HG03457 (cell line): ENCODE measurements at regions not wholly inside any gene's neighbourhood (a gene's known extent, or its start where the extent isn't known, plus 50 kb on each side); places are given as distances from the start of the nearest gene placed in this dataset.
"Not testable (repeated sequence)": the region's sequence is repeated elsewhere in the genome, so short reads cannot be mapped to it uniquely, and the experiment has no call there.

ENCODE experiments used
- ATAC-seq: cut with Tn5 transposase; IDR thresholded peaks from one replicate; pipeline ENCODE4 v1.9.1; 2021; ENCODE audit warnings: moderate number of reproducible peaks; ENCODE audit not compliant: unreplicated experiment

DNA sequence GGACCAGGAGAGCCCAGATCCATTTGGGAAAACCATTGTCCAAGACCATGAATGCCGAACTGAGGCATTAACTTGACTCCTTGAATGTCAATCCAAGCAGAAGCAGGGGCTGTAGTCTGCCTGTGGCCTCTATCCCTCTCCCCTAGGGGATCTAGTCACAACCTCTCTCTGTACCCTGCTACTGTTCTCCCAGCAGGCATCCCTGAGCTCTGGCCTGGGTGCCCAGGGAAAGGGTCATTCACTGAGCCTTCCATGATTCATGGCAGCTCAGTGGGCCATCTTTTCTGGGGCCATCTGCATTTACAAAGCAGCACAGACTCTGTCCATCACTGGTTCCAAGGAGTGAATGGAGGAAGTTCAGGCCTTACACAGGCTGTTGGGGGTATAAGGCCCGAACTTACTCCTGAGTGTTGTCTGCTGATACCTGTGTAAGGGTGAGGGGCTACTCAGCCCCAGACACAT is 151.8 kb downstream of the ZFP36L2 start:
- no peak for ATAC-seq

DNA sequence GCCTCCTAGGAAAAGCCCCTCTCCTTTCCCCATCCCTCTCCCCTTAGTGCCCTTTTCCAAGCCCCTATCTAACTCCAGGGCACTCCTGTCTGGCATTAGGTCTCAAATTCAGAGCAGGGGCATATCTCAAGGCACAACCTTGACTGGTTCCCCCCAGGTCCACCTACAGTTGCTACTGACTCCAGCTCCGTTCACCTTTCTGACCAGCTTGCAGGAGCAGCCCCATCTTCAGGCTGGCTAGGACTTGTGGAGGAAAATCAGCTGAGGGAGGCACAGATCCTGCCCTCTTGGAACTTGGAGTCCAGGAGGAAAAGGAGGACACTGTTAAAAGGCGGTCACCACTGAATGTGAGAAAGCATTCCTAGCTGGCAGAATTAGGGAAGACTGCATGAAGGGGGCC is 152.4 kb downstream of the ZFP36L2 start:
- no peak for ATAC-seq

DNA sequence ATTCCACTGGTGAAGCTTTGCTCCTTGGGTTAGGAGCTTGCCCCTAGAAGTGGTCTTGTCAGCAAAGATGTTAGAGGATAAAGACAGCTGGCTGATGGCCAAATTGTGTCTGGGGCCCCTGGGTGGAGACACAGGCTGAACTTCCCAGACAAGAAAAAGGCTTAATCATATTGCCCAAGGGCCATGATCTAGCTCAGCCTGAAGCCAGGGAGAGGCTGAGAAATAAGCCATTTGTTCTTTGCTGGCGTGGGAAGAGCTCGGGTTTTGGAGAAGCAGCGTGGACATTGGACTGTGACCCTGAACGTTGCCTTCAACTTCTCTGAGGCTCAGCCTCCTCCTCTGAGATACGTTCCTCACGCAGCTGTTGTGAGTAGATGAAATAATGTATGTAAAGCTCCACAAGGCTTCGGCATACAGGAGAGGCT is 153.0 kb downstream of the ZFP36L2 start:
- no peak for ATAC-seq

DNA sequence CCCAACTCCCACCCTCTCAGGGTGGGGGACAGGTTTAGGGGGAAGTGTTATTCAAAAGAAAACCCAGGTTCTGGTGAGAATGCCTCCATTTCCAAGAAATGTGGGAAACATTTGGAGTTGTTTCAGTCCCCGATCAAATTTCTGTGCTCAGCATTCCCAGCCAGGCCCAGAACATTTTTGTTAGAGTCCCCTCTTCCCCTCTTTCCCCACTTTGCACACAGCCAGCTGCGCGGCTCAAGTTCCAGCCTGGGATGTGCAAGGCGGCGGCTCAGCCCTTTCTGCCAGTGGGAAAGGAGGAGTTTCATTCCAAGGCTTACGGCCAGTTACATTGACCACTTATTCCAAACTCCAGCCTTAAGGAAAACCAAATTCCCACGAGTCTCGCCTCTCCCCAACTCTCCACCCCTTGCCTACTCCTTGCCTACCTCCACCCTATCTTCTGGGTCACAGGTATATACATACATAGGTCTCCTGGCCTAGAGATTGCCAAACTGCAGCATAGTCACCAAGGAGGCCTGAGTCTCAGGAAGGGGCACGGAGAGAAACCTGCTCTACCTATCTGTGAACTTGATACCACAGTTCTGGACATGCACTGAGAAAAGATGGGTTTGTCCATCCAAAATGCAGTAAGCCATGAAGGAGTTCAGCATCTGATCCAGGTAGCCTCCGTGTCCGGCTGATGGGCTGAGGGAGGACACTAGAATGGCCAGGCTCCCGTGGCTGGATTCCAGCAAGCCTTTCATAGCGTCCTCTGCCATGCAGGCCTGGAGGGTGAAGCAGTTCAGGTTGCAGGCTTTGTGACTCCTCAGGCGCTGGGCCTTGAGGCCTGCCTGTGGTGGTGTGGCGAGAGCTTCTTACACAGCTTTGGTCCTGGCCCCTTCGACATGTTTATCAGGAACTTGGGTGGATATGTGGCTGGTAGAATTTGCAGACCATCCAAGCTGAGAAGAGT is 154.5 kb downstream of the ZFP36L2 start:
- ATAC-seq = no peak

DNA sequence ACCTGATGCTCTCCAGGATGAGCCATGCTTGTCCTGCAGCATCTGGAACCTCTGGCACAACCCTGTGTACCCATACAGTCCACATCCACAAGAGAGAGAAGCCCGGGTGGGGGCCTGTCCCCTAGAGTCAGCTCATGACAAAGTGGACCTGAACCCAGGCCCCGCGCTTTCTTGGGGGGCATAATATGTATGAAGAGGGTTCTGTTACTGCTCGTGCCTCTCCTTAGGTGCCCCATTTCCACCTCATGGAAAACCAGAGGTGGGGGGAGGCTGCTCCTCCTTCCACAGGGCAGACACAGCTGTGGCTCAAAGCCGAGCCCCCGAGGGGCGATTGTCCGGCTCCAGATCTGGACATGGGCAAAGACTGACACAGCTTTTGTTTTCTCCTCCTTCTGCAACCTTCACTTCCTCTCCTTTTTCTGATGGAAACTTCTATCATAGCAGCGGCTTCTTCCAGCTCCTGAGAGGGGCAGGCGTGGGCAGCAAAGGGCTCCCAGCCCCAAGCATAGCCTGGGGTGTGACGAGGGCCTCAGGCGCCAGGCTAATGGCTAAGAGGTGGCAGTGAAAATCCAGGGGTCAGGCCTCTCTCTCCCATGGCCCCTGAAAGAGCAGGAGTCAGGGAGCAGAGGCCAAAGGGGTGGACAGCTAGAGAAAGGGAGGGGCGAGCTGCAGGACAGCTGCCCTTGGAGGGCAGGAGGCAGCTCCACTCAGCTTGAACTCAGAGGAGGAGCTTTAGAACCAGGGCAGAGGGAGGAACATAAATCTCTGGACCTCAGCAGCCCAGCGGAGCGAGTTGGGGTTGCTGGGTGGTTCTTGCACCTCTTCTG is 155.5 kb downstream of the ZFP36L2 start:
- no peak for ATAC-seq

DNA sequence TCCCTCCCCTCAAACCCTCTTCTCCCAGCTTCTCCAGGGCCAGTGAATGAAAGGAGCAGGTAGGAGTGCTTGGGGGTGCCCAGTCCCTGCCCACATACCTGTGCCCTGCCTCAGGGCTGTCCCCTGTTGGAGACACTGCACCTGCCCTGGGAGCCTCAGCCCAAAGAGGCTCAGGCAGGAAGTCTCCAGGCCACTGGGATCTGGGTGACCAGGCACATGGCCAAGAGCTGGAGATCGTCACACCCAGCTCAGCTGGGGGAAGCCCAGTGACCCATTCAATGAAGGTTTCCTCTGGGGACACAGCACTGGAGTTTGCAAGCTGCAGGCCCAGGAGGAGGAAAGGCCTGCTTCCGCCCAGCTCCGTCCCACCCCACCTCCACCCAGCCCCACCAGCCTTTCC is 156.4 kb downstream of the ZFP36L2 start:
- no peak for ATAC-seq

DNA sequence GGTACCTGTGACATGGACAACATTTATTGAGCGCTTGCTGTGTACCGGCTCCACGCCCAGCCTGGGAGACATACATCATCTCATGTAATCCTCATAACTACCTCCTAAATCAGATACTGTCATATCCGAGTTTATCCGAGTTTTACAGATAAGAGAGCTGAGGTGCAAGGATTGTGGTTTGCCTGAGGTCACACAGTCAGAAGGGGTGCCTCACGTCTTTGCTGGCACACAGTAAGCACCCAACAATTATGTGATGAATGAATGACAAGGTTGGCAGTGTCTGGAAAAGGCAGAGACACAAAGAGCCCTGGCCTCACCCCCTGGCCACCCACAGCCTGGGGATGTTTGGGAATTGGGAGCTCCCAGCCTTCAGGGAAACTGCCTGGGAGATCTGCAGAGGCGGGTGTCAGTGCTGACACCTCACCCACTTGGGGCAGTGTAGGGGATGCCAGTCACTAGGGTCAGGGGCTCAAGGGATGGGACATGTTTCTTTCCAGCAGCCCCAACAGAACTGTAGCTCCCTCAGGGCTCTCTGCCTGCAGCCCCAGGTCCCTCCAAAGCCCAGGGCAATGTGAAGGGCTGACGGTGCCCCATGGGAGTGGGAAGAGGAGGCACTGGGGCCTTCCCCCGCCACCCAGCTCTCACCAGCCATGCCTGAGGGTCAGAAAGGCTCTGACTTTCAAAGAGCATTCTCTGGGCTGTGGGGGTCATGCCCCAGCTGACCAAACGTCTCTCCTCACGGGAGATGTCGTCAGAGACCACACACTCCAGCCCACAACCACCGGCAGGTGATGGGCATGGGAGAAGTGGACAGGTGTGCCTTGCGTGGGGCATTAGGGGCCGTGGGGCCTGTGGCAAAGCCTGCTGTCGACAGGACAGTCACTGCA is 157.5 kb downstream of the ZFP36L2 start:
- ATAC-seq = no peak

DNA sequence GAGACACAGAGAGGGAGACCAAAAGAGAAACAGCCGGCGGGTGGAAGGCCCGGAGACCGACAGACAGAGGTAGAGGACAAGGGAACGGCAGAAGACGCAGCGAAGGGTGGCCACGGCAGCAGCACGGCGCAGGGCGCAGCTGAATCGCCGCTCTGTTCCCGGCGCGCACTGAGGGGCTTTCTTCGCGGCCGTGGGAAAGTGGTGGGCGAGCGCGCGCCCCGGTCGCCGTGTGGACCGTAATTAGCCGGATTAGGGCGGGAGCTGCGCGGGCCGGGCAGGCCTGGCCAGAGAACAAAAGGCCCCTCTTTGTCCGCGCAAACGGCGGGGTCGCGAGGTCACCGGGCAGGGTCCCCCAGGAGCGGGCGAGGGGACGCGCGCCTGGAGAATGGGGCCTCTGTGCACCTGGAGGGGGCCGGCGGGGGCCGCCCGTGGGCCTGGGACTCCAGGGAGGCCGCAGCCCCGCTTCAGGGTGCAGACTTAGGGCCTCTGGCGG is 158.3 kb downstream of the ZFP36L2 start:
- ATAC-seq = no peak

DNA sequence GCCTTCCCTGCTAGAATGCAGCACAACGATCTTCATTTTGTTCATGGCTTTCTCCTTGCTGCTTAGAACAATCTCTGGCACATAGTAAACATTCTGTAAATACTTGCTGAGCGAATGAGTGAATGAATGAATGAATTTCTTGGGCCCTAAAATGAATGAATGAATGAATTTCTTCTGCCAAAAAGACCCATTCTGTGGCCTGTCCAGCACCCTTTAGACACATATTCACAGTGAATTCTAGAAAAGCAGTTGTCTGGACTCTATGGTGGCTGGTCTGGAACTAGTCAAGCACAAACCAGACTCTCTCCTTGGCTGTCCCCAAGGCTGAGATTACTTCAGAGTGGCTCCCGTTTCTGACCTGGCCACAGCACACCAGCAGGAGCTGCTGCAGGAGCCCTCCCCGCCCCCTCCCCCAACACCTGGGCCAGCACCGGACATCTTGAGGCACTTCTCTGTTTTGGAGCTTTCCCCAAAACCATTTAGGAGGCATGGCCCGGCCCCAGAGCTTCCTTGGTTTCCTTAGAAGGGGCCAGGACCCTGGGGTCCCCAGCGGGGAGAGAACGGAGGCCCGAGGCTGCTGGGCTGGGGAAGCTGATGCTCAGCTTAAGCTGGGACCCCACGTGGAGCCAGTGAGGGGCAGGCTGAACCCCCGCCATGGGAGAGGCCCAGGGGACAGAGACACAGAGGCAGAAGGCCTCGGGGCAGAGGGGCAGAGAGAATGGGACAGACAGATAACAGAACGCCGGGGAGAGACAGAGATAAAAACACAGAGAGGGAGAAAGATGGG is 159.0 kb downstream of the ZFP36L2 start:
- no peak for ATAC-seq

DNA sequence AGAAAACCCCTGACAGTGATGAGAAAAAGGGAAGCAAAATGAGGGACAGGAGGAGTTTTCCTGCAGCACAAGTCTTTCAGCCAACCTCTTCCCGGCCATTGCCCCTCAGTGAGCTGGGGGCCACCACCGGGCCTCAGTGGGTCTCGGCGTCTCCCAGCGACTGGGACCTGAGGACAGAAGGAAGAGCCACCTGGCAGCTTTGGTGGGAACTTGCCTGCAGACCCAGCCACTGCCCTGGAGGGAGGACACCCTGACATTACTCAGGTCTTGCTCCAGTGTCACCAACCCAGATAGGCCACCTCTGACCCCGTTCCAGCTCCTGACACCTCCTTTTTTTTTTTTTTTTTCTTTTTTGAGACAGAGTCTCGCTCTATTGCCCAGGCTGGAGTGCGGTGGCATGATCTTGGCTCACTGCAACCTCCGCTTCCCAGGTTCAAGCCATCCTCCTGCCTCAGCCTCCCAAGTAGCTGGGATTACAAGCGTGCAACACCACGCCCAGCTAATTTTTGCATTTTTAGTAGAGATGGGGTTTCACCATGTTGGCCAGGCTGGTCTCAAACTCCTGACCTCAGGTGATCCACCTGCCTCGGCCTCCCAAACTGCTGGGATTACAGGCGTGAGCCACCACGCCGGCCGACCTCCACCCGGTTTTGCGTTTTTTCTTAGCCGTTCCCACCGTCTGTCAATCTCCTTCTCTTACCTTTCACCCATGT is 159.7 kb downstream of the ZFP36L2 start:
- ATAC-seq = not testable (repeated sequence)

DNA sequence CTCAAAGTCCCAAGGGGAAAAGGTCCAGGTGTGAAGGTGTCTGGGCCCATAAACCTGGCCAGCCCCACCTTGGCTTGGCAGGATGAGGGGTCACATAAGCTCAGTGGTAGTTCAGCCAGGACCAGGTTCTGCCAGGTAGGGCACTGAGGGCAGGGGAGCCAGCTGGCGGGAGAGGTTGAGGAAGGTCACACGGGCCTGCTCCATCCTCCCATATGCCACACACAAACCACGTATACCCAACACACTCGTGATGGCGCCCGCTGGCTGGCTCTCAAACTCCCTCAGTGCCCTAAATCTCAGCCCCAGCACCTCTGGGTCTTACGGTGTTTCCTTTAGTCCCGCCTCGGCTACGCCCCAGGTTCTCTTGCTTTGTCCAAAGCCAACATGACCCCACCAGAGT is 160.5 kb downstream of the ZFP36L2 start:
- no peak for ATAC-seq

DNA sequence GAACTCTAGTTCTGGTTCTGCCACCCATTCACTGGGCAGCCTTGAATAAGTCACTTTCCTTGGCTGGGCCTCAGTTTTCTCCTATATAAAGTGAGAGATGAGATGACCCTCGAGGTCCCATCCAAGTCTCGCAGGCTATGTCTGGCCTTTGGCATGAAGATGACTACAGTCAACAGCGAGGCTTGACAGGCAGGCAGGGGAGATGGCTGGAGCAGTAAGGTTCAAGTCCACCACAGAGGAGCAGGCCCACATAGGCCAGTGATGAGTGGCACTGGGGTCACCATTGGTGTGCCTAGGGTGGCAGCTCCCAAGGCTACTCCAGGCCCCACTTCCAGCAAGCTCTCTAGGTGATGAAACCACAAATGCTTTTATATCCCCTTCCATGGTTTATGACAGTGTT is 161.4 kb downstream of the ZFP36L2 start:
- ATAC-seq = no peak

DNA sequence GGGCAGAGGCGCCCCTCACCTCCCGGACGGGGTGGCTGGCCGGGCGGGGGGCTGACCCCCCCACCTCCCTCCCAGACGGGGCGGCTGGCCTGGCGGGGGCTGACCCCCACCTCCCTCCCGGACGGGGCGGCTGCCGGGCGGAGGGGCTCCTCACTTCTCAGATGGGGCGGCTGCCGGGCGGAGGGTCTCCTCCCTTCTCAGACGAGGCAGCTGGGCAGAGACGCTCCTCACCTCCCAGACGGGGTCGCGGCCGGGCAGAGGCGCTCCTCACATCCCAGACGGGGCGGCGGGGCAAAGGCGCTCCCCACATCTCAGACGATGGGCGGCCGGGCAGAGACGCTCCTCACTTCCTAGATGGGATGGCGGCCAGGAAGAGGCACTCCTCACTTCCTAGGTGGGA is 163.3 kb downstream of the ZFP36L2 start:
- ATAC-seq = not testable (repeated sequence)

DNA sequence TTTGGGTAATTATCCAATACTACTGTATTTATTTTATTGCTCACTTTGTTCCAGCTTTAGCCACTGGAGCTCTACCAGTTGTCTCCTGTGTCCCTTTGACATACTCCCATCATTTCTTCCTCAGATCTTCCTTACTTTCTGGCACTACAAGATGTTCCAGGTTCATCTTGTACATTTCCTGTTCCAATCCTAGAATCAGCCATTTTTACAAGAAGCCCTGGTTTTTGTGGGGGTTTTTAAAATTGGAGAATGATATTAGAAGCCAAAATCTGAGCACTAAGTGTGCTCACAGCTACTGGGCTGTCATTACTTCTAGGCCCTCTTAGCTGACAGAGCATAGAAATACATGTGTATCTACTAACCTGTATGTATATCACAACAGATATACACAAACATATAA is 164.3 kb downstream of the ZFP36L2 start:
- no peak for ATAC-seq

DNA sequence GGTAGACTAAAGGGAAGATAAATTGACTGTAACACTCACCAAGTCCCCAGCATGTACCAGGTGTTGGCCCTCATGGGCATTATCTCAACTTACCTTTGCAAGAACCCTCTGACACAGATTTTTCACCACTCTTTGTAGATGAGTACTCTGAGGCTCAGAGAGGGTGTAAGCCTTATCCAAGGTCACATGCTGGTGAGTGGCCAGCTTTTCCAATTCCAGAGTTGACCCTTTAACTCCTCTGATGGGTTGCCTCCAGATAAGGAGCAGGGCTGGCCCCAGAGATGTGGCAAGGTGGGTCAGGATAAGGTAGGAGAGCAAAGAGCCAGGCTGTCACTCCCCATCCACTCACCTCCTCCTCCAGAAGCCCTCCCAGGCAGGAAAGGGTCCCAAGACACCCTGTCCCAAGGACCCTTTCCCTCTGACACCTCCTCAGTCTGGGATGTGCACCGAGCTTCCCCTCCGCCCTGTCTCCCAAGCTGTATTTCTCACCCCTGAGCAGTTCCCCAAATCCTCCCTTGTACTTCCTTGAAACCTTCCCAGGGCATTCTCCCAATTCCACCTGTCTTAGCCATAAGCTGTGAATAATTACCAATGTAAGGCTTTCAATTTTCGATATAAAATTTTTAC is 165.9 kb downstream of the ZFP36L2 start:
- ATAC-seq = no peak

DNA sequence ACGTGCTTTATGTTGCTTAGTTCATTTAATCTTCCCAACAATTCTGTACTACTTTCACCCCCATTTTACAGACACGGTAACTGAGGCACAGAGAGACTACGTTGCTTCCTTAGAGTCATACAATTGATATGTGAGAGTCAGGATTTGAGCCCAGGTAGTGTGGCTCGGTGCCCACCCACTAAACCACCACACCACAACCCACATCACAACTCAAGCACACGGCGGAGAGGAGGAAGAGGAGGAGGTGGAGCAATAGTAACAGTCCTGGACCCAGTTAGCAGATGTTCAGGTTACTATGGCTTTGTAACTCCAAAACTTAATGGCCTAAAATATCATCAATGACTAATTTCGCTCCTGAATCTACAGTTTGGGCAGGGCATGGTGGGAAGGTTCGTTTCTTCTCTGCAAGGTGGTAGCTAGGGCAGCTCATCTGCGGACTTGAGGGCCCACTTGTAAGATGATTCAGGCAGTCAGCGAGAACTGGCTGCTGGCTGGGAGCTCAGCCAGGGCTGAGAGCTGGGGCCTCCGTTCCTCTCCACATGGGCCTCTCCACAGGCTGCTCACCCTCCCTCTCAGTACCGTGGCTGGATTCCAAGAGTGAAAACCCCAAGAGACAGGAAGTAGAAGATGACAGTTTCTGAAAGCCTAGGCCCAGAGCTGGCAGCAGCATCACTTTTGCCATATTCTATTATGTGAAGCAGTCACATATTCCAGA is 167.1 kb downstream of the ZFP36L2 start:
- ATAC-seq = peak; percentile 64

DNA sequence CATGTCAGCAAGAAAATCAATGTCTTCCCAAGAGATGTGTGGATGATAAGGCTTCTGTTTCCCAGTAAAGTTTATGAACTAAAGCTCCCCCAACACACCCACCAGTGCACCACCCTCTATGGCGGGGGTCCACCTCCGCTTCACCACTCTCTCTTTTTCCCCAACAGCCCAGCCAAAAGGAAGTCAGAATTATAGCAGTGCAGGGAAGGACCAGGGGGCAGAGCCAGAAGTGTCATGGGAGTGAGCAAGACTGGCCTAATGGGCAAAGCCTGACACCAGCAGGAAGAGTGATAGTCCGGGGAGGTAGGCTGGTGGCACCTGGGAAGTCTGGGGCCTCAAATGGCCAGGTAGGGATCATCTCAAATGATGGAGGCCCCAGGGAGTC is 167.7 kb downstream of the ZFP36L2 start:
- no peak for ATAC-seq
